ENCODE measurements at regions not wholly inside any gene's neighbourhood (a gene's known extent, or its start where the extent isn't known, plus 50 kb on each side); places are given as distances from the start of the nearest gene placed in this dataset.
"Not testable (repeated sequence)": the region's sequence is repeated elsewhere in the genome, so short reads cannot be mapped to it uniquely, and the experiment has no call there.

- no peak for DNase-seq
Observed at GRCh38 chr5:135110785-135111596, 77.0 kb upstream of the PITX1 start.

- DNase-seq, result no peak
Observed at GRCh38 chr5:135108992-135109391, 75.0 kb upstream of the PITX1 start.

- no peak for DNase-seq
Observed at GRCh38 chr5:135108569-135108968, 74.5 kb upstream of the PITX1 start.

- DNase-seq, result no peak
Observed at GRCh38 chr5:135107986-135108385, 74.0 kb upstream of the PITX1 start.

GRCh38 chr5:135106610-135107471, 72.8 kb upstream of the PITX1 start:
- DNase-seq, result no peak

GRCh38 chr5:135106136-135106535, 72.1 kb upstream of the PITX1 start:
- no peak for DNase-seq

- DNase-seq, result no peak
Observed at GRCh38 chr5:135105105-135105484, 71.1 kb upstream of the PITX1 start.

GRCh38 chr5:135103575-135103853, 69.5 kb upstream of the PITX1 start:
- no peak for DNase-seq

GRCh38 chr5:135102716-135103574, 68.9 kb upstream of the PITX1 start:
- no peak for DNase-seq

- no peak for DNase-seq
Observed at GRCh38 chr5:135100431-135100830, 66.4 kb upstream of the PITX1 start.

GRCh38 chr5:135100011-135100410, 66.0 kb upstream of the PITX1 start:
- DNase-seq, result no peak

- DNase-seq, result no peak
Observed at GRCh38 chr5:135097390-135097789, 63.4 kb upstream of the PITX1 start.

GRCh38 chr5:135095871-135096270, 61.8 kb upstream of the PITX1 start:
- no peak for DNase-seq

- DNase-seq, result no peak
Observed at GRCh38 chr5:135095052-135095715, 61.2 kb upstream of the PITX1 start.

- DNase-seq, result no peak
Observed at GRCh38 chr5:135094339-135095051, 60.5 kb upstream of the PITX1 start.

GRCh38 chr5:135093483-135093882, 59.5 kb upstream of the PITX1 start:
- DNase-seq, result not testable (repeated sequence)

- no peak for DNase-seq
Observed at GRCh38 chr5:135092476-135092875, 58.4 kb upstream of the PITX1 start.

GRCh38 chr5:135091286-135091685, 57.3 kb upstream of the PITX1 start:
- no peak for DNase-seq

GRCh38 chr5:135089912-135090311, 55.9 kb upstream of the PITX1 start:
- no peak for DNase-seq

GRCh38 chr5:135088911-135089310, 54.9 kb upstream of the PITX1 start:
- DNase-seq, result no peak

GRCh38 chr5:135087950-135088349, 53.9 kb upstream of the PITX1 start:
- no peak for DNase-seq
